ENCODE measurements at regions not wholly inside any gene's neighbourhood (a gene's known extent, or its start where the extent isn't known, plus 50 kb on each side); places are given as distances from the start of the nearest gene placed in this dataset.

DNA sequence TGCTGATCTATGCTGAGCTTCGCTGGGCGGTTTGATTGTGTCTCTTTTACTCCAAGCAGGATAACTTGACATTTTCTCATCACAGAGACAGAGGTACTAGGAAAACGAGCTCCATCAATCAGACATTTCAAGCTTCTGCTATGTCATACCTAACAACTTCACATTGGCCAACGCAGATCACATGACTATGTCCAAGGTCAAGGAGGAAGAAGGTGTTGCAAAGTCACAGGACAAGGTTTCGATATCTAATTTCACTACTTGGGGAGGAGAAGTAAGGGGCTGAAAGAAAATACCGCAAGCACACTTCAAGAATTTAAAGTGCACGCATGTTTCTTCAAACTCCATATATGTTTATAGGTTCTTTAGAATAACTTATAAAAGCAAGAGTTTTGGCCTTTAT, 425.8 kb downstream of the CHL1 start:
- Histone ChIP-seq H3K27me3 (no peaks in the 10 kb centered on the region), H3K9me3 (no peaks in the 10 kb centered on the region), H3K4me1 (no peaks in the 10 kb centered on the region), H3K36me3 (no peaks in the 10 kb centered on the region), H3K4me3 (ENCODE audit: low read depth, low read length) (no peak overlapping the region)
- no peak for DNase-seq
- TF ChIP-seq, protein P1, sequence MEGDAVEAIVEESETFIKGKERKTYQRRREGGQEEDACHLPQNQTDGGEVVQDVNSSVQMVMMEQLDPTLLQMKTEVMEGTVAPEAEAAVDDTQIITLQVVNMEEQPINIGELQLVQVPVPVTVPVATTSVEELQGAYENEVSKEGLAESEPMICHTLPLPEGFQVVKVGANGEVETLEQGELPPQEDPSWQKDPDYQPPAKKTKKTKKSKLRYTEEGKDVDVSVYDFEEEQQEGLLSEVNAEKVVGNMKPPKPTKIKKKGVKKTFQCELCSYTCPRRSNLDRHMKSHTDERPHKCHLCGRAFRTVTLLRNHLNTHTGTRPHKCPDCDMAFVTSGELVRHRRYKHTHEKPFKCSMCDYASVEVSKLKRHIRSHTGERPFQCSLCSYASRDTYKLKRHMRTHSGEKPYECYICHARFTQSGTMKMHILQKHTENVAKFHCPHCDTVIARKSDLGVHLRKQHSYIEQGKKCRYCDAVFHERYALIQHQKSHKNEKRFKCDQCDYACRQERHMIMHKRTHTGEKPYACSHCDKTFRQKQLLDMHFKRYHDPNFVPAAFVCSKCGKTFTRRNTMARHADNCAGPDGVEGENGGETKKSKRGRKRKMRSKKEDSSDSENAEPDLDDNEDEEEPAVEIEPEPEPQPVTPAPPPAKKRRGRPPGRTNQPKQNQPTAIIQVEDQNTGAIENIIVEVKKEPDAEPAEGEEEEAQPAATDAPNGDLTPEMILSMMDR (IDR thresholded peaks at IDR 0.05; ENCODE audit: low read depth, low read length): no peak

DNA sequence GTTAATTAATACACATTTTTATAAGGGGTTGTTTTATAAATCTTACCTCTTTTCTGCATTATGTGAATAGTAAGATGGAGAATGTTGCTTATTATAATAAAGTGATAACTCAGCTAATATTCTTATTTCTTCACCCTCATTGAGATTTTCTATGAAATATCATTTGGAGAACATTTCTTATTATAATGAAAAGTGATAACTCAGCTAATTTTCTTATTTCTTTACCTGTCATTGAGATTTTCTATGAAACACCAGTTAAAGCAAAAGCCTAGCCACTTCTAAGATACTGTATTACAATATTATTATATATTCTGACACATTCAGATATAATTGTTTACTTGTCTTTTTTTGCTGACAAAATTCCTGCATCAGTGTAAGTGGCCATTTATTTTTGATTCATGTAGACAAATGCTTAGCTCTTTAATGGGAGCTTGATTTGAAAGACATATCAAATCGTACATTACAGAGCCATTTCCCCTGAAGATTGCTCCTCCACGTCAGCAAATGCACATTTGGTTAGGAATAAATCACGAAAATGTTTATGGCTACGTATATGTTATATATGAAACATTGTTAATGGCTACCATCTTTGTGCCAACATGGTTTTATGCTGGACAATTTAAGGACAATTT, 427.5 kb downstream of the CHL1 start:
- no peak for DNase-seq
- Histone ChIP-seq H3K9me3 (no peaks in the 10 kb centered on the region), H3K36me3 (no peaks in the 10 kb centered on the region), H3K27me3 (no peaks in the 10 kb centered on the region), H3K4me3 (ENCODE audit: low read depth, low read length) (no peak overlapping the region), H3K4me1 (no peaks in the 10 kb centered on the region)
- TF ChIP-seq, protein P1 (IDR thresholded peaks at IDR 0.05; ENCODE audit: low read depth, low read length): no peak

DNA sequence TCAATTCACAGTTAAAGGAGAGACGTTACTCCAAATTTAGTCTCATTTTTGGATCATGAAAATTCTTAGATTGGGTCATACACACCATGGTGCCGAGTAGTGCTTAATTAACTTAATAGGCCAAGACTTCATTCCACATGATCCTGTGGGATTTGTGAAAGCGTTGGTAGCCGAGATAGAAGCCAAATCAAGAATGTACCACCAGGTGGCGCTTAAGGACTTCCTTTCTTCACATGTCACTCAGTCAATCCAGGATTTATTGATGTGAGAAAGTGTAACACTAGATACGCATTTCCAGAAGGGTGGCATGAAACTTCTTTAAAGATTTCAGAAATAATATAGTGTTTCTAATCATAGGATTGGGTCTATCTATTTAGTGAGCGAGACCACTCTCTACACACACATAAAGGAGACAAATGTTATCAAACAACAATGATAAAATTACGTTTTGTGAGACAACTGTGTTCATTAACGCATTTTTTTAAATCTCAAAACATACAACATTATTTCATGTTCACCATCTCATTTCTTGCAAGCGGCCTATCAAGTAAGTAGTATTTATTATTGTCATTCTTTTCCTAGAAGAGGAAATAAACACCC, 436.1 kb downstream of the CHL1 start:
- TF ChIP-seq, protein P1 (IDR thresholded peaks at IDR 0.05; ENCODE audit: low read depth, low read length): peak; percentile 71
- Histone ChIP-seq H3K9me3 (no peaks in the 10 kb centered on the region), H3K4me3 (ENCODE audit: low read depth, low read length) (no peak overlapping the region), H3K4me1 (no peaks in the 10 kb centered on the region), H3K36me3 (no peaks in the 10 kb centered on the region), H3K27me3 (no peaks in the 10 kb centered on the region)
- peak; percentile 52 for DNase-seq

DNA sequence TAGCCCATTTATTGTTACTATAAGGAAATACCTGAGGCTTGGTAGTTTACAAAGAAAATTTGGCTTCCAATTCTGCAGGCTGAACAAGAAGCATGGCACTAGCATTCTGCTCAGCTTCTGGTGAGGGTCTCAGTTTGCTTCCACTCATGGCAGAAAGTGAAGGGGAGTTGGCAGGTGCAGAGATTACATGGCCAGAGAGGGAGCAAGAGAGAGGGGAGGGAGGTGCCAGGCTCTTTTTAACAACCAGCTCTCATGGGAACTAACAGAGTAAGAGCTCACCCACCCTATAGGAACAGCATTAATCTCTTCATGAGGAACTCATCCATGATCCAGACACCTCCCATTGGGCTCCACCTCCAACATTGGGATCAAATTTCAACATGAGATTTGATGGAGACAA, 437.9 kb downstream of the CHL1 start:
- Histone ChIP-seq H3K36me3 (no peaks in the 10 kb centered on the region), H3K27me3 (no peaks in the 10 kb centered on the region), H3K9me3 (no peaks in the 10 kb centered on the region), H3K4me1 (no peaks in the 10 kb centered on the region), H3K4me3 (ENCODE audit: low read depth, low read length) (no peak overlapping the region)
- DNase-seq: no peak
- TF ChIP-seq, protein P1 (IDR thresholded peaks at IDR 0.05; ENCODE audit: low read depth, low read length): no peak

DNA sequence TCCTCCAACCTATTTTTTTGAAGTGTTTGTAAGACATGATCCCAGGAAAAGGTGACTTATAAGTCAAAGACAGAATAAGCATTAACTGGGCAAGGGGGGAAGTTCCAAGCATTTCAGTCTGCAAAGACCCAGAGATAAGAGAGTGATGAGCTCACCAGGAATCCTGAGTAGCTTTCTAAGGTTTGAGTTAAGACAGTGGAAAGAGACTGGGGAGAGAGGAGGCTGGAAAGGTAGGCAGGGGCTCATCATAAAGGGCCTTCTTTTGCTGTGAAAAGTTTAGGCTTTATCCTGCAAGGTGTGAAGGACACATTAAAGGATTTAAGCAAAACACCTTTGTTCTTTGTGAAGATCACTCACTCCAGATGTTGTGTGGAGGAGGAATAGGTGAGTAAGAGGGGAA, 438.8 kb downstream of the CHL1 start:
- H3K9me3 ChIP-seq: no peaks in the 10 kb centered on the region
- no peak overlapping the region for H3K4me3 ChIP-seq (ENCODE audit: low read depth, low read length)
- H3K4me1 ChIP-seq: no peaks in the 10 kb centered on the region
- DNase-seq: no peak
- no peaks in the 10 kb centered on the region for H3K36me3 ChIP-seq
- TF ChIP-seq, protein P1 (IDR thresholded peaks at IDR 0.05; ENCODE audit: low read depth, low read length): no peak
- no peaks in the 10 kb centered on the region for H3K27me3 ChIP-seq

DNA sequence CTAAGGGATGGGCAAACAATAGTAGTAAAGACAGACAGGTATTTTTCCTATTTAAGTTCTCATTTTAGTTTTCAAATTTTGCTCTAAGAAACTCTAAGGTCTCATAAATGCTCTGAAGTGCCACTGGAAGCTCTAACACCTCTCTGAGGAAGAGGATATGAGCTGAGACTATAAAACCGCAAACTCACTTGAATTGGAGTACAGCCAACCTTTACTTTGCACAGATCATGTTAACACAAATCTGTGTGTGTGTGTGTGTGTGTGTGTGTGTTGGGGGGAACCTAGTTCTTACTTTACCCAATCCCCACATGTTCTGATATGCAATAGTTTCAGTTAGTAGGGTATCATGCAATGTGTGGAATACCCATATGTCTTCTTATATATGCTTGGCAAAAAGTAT, 446.8 kb downstream of the CHL1 start:
- Histone ChIP-seq H3K4me1 (no peaks in the 10 kb centered on the region), H3K4me3 (ENCODE audit: low read depth, low read length) (no peak overlapping the region), H3K27me3 (no peaks in the 10 kb centered on the region), H3K9me3 (no peaks in the 10 kb centered on the region), H3K36me3 (no peaks in the 10 kb centered on the region)
- DNase-seq: no peak
- TF ChIP-seq, protein P1 (IDR thresholded peaks at IDR 0.05; ENCODE audit: low read depth, low read length): no peak

All from BE2C (cell line).